NCI-H1930 (cell line): ENCODE measurements at regions not wholly inside any gene's neighbourhood (a gene's known extent, or its start where the extent isn't known, plus 50 kb on each side); places are given as distances from the start of the nearest gene placed in this dataset.
A peak's percentile ranks its signal among the peaks of the same experiment; 100 is the strongest.

Experiments
- DNase-seq, 2 experiments: peaks; one replicate each; lab custom pipeline; 2025; lab: John Stamatoyannopoulos, UW

GRCh38 chr4:186889876-186890643 is 166.4 kb upstream of the FAT1 start:
- DNase-seq, result no peak

- no peak for DNase-seq
Observed at GRCh38 chr4:186891859-186892486, 168.3 kb upstream of the FAT1 start.

GRCh38 chr4:186898367-186898766 is 174.7 kb upstream of the FAT1 start:
- no peak for DNase-seq

- DNase-seq, result no peak
Observed at GRCh38 chr4:186900232-186900900, 176.7 kb upstream of the FAT1 start.

GRCh38 chr4:186900984-186901383 is 177.3 kb upstream of the FAT1 start:
- no peak for DNase-seq

GRCh38 chr4:186901850-186902249 is 178.2 kb upstream of the FAT1 start:
- DNase-seq, result no peak

GRCh38 chr4:186902361-186902760 is 178.7 kb upstream of the FAT1 start:
- no peak for DNase-seq

- DNase-seq, result no peak
Observed at GRCh38 chr4:186904101-186904500, 180.4 kb upstream of the FAT1 start.

GRCh38 chr4:186906722-186907121 is 183.1 kb upstream of the FAT1 start:
- no peak for DNase-seq

- no peak for DNase-seq
Observed at GRCh38 chr4:186910385-186910784, 186.7 kb upstream of the FAT1 start.

- no peak for DNase-seq
Observed at GRCh38 chr4:186912606-186913005, 188.9 kb upstream of the FAT1 start.

- DNase-seq, result no peak
Observed at GRCh38 chr4:186915816-186916215, 192.2 kb upstream of the FAT1 start.

GRCh38 chr4:186917136-186917535 is 193.5 kb upstream of the FAT1 start:
- no peak for DNase-seq

GRCh38 chr4:186918466-186918865 is 194.8 kb upstream of the FAT1 start:
- no peak for DNase-seq

GRCh38 chr4:186919340-186919739 is 195.7 kb upstream of the FAT1 start:
- DNase-seq, result no peak

- no peak for DNase-seq
Observed at GRCh38 chr4:186920483-186920882, 196.8 kb upstream of the FAT1 start.

GRCh38 chr4:186920992-186921391 is 197.3 kb upstream of the FAT1 start:
- peak; percentile 11 to 16 for DNase-seq

GRCh38 chr4:186924723-186925122 is 201.1 kb upstream of the FAT1 start:
- DNase-seq, result no peak

- no peak for DNase-seq
Observed at GRCh38 chr4:186927624-186928023, 204.0 kb upstream of the FAT1 start.

GRCh38 chr4:186930024-186930423 is 206.4 kb upstream of the FAT1 start:
- no peak for DNase-seq

- no peak for DNase-seq
Observed at GRCh38 chr4:186931519-186931918, 207.9 kb upstream of the FAT1 start.

- DNase-seq, result no peak
Observed at GRCh38 chr4:186932196-186932595, 208.5 kb upstream of the FAT1 start.

GRCh38 chr4:186932631-186933187 is 209.1 kb upstream of the FAT1 start:
- no peak for DNase-seq
